ENCODE measurements at regions not wholly inside any gene's neighbourhood (a gene's known extent, or its start where the extent isn't known, plus 50 kb on each side); places are given as distances from the start of the nearest gene placed in this dataset.
A peak's percentile ranks its signal among the peaks of the same experiment; 100 is the strongest.
"Not testable (repeated sequence)": the region's sequence is repeated elsewhere in the genome, so short reads cannot be mapped to it uniquely, and the experiment has no call there.

DNA sequence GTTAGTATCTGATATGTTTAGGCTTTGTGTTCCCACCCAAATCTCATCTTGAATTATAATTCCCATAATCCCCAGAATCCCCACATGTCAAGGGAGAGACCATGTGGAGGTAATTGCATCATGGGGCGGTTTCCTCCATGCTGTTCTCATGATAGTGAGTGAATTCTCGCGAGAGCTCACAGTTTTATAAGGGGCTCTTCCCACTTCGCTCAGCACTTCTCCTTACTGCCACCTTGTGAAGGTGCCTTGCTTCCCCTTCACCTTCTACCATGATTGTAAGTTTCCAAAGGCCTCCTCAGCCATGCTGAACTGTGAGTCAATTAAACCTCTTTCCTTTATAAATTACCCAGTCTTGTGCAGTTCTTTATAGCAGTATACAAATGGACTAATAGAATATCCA lies 371.9 kb upstream of the CCDC54 start:
- not testable (repeated sequence) for DNase-seq (ENCODE audit: low spot score)

- no peak for DNase-seq (ENCODE audit: low spot score)
Measured at GRCh38 chr3:107008213-107008612, 369.0 kb upstream of the CCDC54 start.

DNA sequence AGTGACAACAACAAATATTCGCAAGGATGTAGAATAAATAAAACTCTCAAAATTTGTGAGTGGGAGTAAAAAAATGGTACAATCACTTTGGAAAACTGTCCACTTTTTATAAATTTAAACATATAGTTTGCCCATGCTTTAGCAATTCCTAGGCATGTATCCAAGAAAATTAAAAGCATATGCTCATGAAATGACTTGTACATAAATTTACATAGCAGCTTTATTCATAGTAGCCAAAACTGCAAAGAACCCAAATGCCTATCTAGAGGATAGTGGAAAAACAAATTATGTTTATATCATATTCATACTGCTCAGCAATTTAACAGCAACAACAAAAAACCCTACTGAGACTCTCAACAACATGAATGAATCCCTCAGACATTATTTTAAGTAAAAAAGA lies 363.6 kb upstream of the CCDC54 start:
- DNase-seq (ENCODE audit: low spot score): no peak

DNA sequence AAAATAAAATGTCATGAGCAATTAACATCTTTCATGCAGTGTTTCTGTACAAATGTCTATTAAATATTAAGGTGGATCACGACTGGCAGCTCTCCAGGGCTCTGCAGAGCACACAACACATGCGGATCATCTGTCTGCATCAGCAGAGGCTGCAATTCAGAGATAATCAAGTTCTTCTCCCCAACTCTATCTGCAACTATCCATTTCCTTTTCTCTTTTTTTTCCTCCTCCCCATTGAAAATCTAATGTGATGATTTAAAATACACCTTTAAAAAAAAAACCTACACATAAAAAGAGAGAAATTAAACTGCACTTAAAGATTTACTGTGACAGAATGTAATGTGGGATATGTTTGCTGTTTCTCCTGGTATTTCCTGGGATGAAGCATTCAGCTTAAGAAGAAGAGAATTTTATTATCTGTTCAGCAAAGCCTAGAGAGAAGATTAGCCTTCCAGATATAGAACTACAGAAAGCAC lies 352.6 kb upstream of the CCDC54 start:
- DNase-seq (ENCODE audit: low spot score): no peak

DNA sequence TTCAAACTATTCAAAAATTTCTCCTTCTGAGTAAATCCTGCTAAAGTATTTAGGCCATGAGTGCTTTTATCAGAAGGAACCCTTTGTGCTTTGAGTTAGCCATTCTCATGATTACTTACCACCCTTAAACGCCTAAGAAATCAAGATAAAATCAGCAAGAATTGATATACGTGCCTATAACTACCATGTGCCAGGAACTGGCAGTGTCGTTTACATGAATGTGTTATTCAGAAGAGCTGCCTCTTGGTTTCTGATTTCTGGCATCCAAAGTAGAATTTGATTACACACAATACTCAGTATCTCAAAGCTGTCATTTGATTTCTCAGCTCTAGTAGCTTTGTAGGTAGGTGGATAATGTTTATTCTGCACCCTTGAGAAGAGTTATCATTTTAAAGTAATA lies 351.3 kb upstream of the CCDC54 start:
- DNase-seq (ENCODE audit: low spot score): no peak

- DNase-seq (ENCODE audit: low spot score): no peak
Measured at GRCh38 chr3:107028086-107028485, 349.2 kb upstream of the CCDC54 start.

DNA sequence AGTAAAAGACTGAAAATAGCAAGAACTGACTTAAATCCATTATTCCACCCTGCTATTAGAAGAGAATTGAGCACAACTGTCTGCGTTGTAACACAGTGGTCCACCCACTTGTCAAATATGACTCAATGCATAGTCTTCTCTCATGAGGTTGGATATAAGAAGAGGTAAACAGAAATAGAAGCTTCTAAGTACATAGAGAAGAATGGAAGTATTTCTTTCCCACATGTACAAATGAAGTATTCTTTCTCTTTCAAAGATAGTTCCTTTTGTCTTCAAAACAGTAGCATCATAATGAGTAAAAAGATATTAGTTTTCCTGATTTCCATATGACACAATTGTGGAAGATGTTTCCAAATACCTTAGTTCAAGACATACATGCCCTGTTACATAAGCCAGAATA lies 348.6 kb upstream of the CCDC54 start:
- no peak for DNase-seq (ENCODE audit: low spot score)

DNA sequence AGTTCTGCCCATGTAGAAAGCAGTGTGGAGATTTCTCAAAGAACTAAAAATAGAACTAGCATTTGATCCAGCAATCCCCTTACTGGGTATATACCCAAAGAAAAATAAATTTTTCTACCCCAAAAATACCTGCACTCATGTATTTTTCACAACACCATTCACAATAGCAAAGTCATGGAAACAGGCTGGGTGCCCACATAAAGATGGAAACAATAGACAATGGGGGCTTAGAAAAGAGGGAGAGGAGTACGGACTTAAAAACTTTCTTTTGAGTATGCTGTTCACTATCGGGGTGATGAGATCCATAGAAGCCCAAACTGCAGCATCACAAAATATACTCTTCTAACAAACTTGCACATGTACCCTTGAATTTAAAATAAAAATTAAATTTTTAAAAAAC lies 345.1 kb upstream of the CCDC54 start:
- no peak for DNase-seq (ENCODE audit: low spot score)

DNA sequence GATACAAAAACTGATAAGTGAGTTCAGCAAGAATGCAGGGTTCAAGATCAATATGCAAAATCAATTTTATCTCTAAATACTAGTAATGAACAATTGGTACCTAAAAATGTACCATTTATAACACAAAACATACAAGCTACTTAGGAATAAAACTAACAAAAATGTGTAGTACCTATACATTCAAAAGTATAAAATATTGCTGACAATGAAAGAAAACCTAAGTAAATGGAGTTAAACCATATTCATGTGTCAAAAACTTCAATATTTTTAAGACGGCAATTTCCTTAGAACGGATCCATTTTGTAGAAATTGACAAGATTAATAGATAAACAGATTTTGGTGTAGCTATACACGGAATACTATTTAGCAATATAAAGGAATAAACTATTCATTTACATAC lies 343.1 kb upstream of the CCDC54 start:
- DNase-seq (ENCODE audit: low spot score): no peak

DNA sequence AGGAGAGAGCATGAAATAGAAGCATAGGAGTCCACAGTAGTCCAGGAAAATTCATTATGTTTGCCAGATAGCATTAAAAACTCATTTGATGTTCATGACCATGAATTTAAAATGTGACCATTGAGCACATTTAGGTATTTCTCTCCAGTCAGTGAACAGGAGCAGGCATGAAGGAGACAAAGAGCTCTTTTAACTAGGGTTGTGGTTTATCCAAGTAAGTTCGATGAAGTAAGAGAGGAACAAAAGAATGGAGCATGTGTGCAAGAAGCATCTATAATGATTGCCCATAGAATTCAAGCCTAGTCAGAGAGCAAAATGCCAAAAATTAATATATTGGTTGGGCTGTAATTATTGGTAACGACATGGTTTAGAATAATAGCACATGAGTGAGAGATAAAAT lies 342.1 kb upstream of the CCDC54 start:
- no peak for DNase-seq (ENCODE audit: low spot score)

DNA sequence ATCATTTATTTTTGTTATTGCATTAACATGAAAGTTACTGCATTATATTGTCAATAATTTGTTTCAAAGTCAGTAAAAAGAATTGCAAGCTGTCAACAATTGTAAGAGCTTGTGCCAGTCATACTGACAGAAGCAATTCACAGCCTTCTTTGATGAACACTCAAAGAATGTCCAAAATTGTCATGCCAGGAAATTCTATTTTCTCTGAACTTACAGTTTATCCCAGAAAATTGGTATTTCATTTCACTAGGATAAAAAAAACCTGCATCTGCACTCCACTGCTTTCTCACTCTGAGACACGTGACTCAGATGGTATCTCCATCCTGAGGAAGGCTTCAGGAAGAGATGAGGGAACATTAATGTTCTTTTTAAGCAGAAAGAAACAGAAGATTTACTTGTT lies 332.6 kb upstream of the CCDC54 start:
- no peak for DNase-seq (ENCODE audit: low spot score)

- no peak for DNase-seq (ENCODE audit: low spot score)
Measured at GRCh38 chr3:107045791-107046190, 331.4 kb upstream of the CCDC54 start.

GRCh38 chr3:107055181-107055942 lies 321.9 kb upstream of the CCDC54 start:
- DNase-seq (ENCODE audit: low spot score): no peak

- DNase-seq (ENCODE audit: low spot score): no peak
Measured at GRCh38 chr3:107061466-107061865, 315.8 kb upstream of the CCDC54 start.

DNA sequence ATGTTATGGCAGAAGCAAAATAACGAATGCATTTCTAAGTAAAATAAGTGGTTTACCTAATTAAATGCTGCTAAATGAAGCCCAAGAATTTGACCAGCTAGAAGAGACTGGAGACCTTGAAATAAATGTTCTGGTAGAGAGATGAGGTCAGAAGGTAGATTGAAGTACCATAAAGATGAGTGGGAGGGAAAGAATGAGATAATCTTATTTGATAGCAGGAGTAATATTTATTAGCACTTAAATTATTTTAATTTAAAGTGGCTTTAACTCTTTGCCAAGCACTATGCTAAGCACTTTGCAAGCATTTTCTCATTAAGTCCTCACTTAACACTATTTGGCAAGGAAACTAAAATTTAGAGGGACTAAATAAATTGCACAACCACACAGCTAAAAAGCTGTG lies 314.9 kb upstream of the CCDC54 start:
- no peak for DNase-seq (ENCODE audit: low spot score)

GRCh38 chr3:107062787-107063186 lies 314.5 kb upstream of the CCDC54 start:
- no peak for DNase-seq (ENCODE audit: low spot score)

- no peak for DNase-seq (ENCODE audit: low spot score)
Measured at GRCh38 chr3:107063351-107063750, 313.9 kb upstream of the CCDC54 start.

GRCh38 chr3:107064405-107065060 lies 312.7 kb upstream of the CCDC54 start:
- DNase-seq (ENCODE audit: low spot score): peak; percentile 66

GRCh38 chr3:107065094-107065861 lies 312.0 kb upstream of the CCDC54 start:
- no peak for DNase-seq (ENCODE audit: low spot score)

GRCh38 chr3:107067421-107067820 lies 309.8 kb upstream of the CCDC54 start:
- no peak for DNase-seq (ENCODE audit: low spot score)

- DNase-seq (ENCODE audit: low spot score): no peak
Measured at GRCh38 chr3:107068980-107069379, 308.3 kb upstream of the CCDC54 start.

DNA sequence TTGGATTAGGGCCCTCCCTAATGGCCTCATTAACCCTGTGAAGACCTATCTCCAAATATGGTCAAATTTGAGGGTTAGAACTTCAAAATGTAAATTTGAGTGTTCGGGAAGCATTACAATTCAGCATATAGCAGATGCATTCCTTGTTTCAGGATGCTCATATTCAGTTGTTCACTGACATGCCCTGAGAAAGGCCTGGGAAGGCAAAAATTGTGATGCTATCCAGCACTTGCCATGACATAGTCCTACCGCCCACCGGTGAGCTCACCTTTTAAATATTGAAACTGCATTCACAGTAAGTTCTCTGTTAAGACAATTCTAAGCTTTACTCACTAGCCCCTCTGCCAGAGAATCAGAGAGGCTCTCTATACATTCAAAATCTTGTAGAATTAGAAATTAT lies 300.3 kb upstream of the CCDC54 start:
- DNase-seq (ENCODE audit: low spot score): no peak

DNA sequence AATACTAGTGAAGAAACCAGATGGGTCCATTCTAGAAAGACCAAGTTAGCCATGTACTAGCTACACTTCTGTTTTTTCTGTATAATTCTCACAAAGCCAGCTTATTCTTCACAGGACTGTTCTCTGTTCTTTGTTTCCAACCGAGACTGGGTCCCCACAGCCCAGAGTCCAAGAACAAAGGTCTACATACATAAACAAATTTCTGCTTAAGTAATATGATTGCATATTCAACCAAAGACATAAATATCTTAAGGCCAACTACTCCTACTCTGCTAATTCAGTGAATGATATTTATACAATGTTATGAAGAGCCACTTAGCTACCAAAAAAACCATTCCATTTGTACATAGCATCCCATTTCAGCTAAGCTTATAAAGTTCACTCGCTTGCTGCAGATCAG lies 299.8 kb upstream of the CCDC54 start:
- no peak for DNase-seq (ENCODE audit: low spot score)

Data from ecto neural progenitor cell (in vitro differentiated cells).